GM18858 (cell line): ENCODE measurements at regions not wholly inside any gene's neighbourhood (a gene's known extent, or its start where the extent isn't known, plus 50 kb on each side); places are given as distances from the start of the nearest gene placed in this dataset.
"Not testable (repeated sequence)": the region's sequence is repeated elsewhere in the genome, so short reads cannot be mapped to it uniquely, and the experiment has no call there.

Experiments
- ATAC-seq: cut with Tn5 transposase; IDR thresholded peaks from one replicate; pipeline ENCODE4 v1.9.1; 2021; ENCODE audit not compliant: unreplicated experiment

GRCh38 chr6:16909658-16910360 lies 148.5 kb upstream of the ATXN1 start:
- ATAC-seq = no peak

GRCh38 chr6:16907991-16908390 lies 146.7 kb upstream of the ATXN1 start:
- no peak for ATAC-seq

- ATAC-seq = no peak
Observed at GRCh38 chr6:16904957-16905356, 143.7 kb upstream of the ATXN1 start.

- no peak for ATAC-seq
Observed at GRCh38 chr6:16903470-16903869, 142.2 kb upstream of the ATXN1 start.

- ATAC-seq = no peak
Observed at GRCh38 chr6:16902502-16902901, 141.2 kb upstream of the ATXN1 start.

- ATAC-seq = no peak
Observed at GRCh38 chr6:16901782-16902181, 140.5 kb upstream of the ATXN1 start.

GRCh38 chr6:16901306-16901705 lies 140.0 kb upstream of the ATXN1 start:
- ATAC-seq = no peak

- ATAC-seq = no peak
Observed at GRCh38 chr6:16898640-16899396, 137.6 kb upstream of the ATXN1 start.

- no peak for ATAC-seq
Observed at GRCh38 chr6:16897669-16898068, 136.4 kb upstream of the ATXN1 start.

- no peak for ATAC-seq
Observed at GRCh38 chr6:16894301-16894700, 133.0 kb upstream of the ATXN1 start.

- ATAC-seq = not testable (repeated sequence)
Observed at GRCh38 chr6:16891110-16891509, 129.8 kb upstream of the ATXN1 start.

- no peak for ATAC-seq
Observed at GRCh38 chr6:16885411-16886160, 124.3 kb upstream of the ATXN1 start.

GRCh38 chr6:16884526-16884925 lies 123.3 kb upstream of the ATXN1 start:
- ATAC-seq = no peak

GRCh38 chr6:16883414-16883813 lies 122.2 kb upstream of the ATXN1 start:
- ATAC-seq = no peak

- no peak for ATAC-seq
Observed at GRCh38 chr6:16882230-16882629, 121.0 kb upstream of the ATXN1 start.

- ATAC-seq = not testable (repeated sequence)
Observed at GRCh38 chr6:16876852-16877251, 115.6 kb upstream of the ATXN1 start.

GRCh38 chr6:16876201-16876600 lies 114.9 kb upstream of the ATXN1 start:
- no peak for ATAC-seq

- ATAC-seq = no peak
Observed at GRCh38 chr6:16873698-16874097, 112.4 kb upstream of the ATXN1 start.

GRCh38 chr6:16872543-16873235 lies 111.4 kb upstream of the ATXN1 start:
- no peak for ATAC-seq

- no peak for ATAC-seq
Observed at GRCh38 chr6:16871047-16871446, 109.8 kb upstream of the ATXN1 start.

GRCh38 chr6:16868968-16869367 lies 107.7 kb upstream of the ATXN1 start:
- no peak for ATAC-seq
